ENCODE measurements at regions not wholly inside any gene's neighbourhood (a gene's known extent, or its start where the extent isn't known, plus 50 kb on each side); places are given as distances from the start of the nearest gene placed in this dataset.

GRCh38 chr10:38212460-38212859, 118.3 kb downstream of the ZNF37A start:
- H3K27ac ChIP-seq (ENCODE audit: low read depth, low read length) = no peak overlapping the region
- no peaks in the 10 kb centered on the region for H3K9me2 ChIP-seq (ENCODE audit: insufficient read depth)
- ATAC-seq = no peak
- no peaks in the 10 kb centered on the region for H3K27me3 ChIP-seq (ENCODE audit: insufficient read depth, low read length)
- no peaks in the 10 kb centered on the region for H3K79me2 ChIP-seq (ENCODE audit: insufficient read depth, low read length)
- H3K4me1 ChIP-seq (ENCODE audit: control insufficient read depth in 1 of 2, insufficient read depth in 2 of 2, low read length in 2 of 2) = no peaks in the 10 kb centered on the region
- no TSS peak for BruUV-seq (replicated peaks)
- POLR2A ChIA-PET = no interaction called here
- H2AFZ ChIP-seq (ENCODE audit: low read depth, low read length, poor library complexity, severe bottlenecking) = no peak overlapping the region
- intact Hi-C loops (cut with micrococcal nuclease) = no loop called here
- H3K9me3 ChIP-seq (ENCODE audit: control insufficient read depth in 1 of 2, insufficient read depth in 1 of 2, low read depth in 1 of 2, low read length in 2 of 2) = no peaks in the 10 kb centered on the region
- no peak for TF ChIP-seq MAX (IDR thresholded peaks at IDR 0.05)
- TF ChIP-seq CEBPB (IDR thresholded peaks at IDR 0.05; ENCODE audit: low read depth) = no peak
- no peak for TF ChIP-seq TCF7L2 (IDR thresholded peaks at IDR 0.05; ENCODE audit: borderline replicate concordance, extremely low read depth, insufficient read depth, insufficient read length)
- TF ChIP-seq RAD21 (IDR thresholded peaks at IDR 0.05; ENCODE audit: low read depth) = no peak
- no peak for TF ChIP-seq SRF (IDR thresholded peaks at IDR 0.05; ENCODE audit: low read depth)
- no peak for TF ChIP-seq JUND (IDR thresholded peaks at IDR 0.05)
- no peak for TF ChIP-seq POLR2A (IDR thresholded peaks at IDR 0.05; ENCODE audit: borderline replicate concordance, extremely low read depth, insufficient read depth, insufficient read length)
- no peak for TF ChIP-seq ZFX (IDR thresholded peaks at IDR 0.05)
- TF ChIP-seq CBX3 (IDR thresholded peaks at IDR 0.05; ENCODE audit: low read depth) = no peak
- TF ChIP-seq EZH2 (IDR thresholded peaks at IDR 0.05) = no peak
- TF ChIP-seq EZH2phosphoT487 (IDR thresholded peaks at IDR 0.05; ENCODE audit: borderline replicate concordance) = no peak
- TF ChIP-seq ZNF274 (IDR thresholded peaks at IDR 0.05; ENCODE audit: low read depth, low read length) = no peak
- no peak for TF ChIP-seq CTCF (IDR thresholded peaks at IDR 0.05 in 2 of 3, conservative IDR thresholded peaks at IDR 0.05 in 1 of 3; ENCODE audit: borderline replicate concordance in 1 of 3, insufficient read depth in 1 of 3, low read depth in 2 of 3, low read length in 2 of 3)
- no peak for TF ChIP-seq REST (IDR thresholded peaks at IDR 0.05; ENCODE audit: low read depth)
- TF ChIP-seq ELF1 (IDR thresholded peaks at IDR 0.05; ENCODE audit: borderline replicate concordance, low read depth) = no peak
- no peak overlapping the region for H3K9ac ChIP-seq (ENCODE audit: low read length)
- CTCF ChIA-PET = no interaction called here
- H3K4me3 ChIP-seq (replicated peaks in 1 of 2; ENCODE audit: low read depth in 1 of 2, low read length in 2 of 2) = no peak overlapping the region
- no peaks in the 10 kb centered on the region for H3K36me3 ChIP-seq (ENCODE audit: control insufficient read depth in 1 of 2, insufficient read depth in 2 of 2, low read length in 2 of 2)
- RAD21 ChIA-PET (ENCODE audit: low non-redundant PET in 1 of 2, low total read pairs in 2 of 2, uncharacterized antibody in 2 of 2, unreplicated experiment in 2 of 2) = no interaction called here
- no peak overlapping the region for H3K4me2 ChIP-seq (ENCODE audit: low read length)
- DNase-seq (ENCODE audit: low read depth, low spot score) = no peak
- H4K20me1 ChIP-seq (ENCODE audit: insufficient read depth) = no peaks in the 10 kb centered on the region

Measured in HCT116 (cell line).